Calu3 (cell line): ENCODE measurements at regions not wholly inside any gene's neighbourhood (a gene's known extent, or its start where the extent isn't known, plus 50 kb on each side); places are given as distances from the start of the nearest gene placed in this dataset.

Experiments used
- BruUV-seq: library from RNA; stranded (reverse); fragments of 400-500 nt; replicated peaks from 2 replicates; lab custom pipeline; 2021; lab: Mats Ljungman, UMichigan
- CTCF ChIA-PET: fragments of 300-600 bp; sonication (Branson Sonifier 250); formaldehyde crosslinking; loops from one replicate; lab custom pipeline; 2022; ENCODE audit warnings: antibody characterized with exemption; lab: Charles Lee
- DNase-seq: peaks from one replicate; pipeline ENCODE4 v3.0.0; 2022
- H3K27ac Mint-ChIP-seq: one replicate; pipeline ENCODE4 v1.8.0; 2022; ENCODE audit warnings: mixed read lengths; ENCODE audit not compliant: unreplicated experiment
- H3K27me3 Mint-ChIP-seq: one replicate; pipeline ENCODE4 v1.8.0; 2022; ENCODE audit warnings: mixed read lengths; ENCODE audit not compliant: unreplicated experiment
- H3K36me3 Mint-ChIP-seq: one replicate; pipeline ENCODE4 v1.8.0; 2022; ENCODE audit warnings: mild to moderate bottlenecking, moderate library complexity, mixed read lengths; ENCODE audit not compliant: insufficient read depth, unreplicated experiment
- H3K4me1 Mint-ChIP-seq: one replicate; pipeline ENCODE4 v1.8.0; 2022; ENCODE audit warnings: mild to moderate bottlenecking, low read depth, mixed read lengths; ENCODE audit not compliant: unreplicated experiment
- H3K4me3 Mint-ChIP-seq: one replicate; pipeline ENCODE4 v1.8.0; 2022; ENCODE audit warnings: mild to moderate bottlenecking, low read depth, moderate library complexity, mixed read lengths; ENCODE audit not compliant: unreplicated experiment
- H3K9me3 Mint-ChIP-seq: one replicate; pipeline ENCODE4 v1.8.0; 2022; ENCODE audit warnings: low read depth, mixed read lengths; ENCODE audit not compliant: unreplicated experiment
- CTCF ChIP-seq: fragments of 200-600 bp; IDR thresholded peaks from one replicate; pipeline ENCODE4 v1.8.0; 2022; ENCODE audit warnings: antibody characterized with exemption; ENCODE audit not compliant: unreplicated experiment
- intact Hi-C: fragments of 100-400 bp; cut with micrococcal nuclease; formaldehyde crosslinking; loops from one replicate; pipeline ENCODE4 v1.10.0; 2022; ENCODE audit not compliant: unreplicated experiment

- no peak overlapping the region for H3K27ac Mint-ChIP-seq
- H3K9me3 Mint-ChIP-seq = peaks cover 3% of the 10 kb centered on the region
- H3K36me3 Mint-ChIP-seq = no peaks in the 10 kb centered on the region
- no peaks in the 10 kb centered on the region for H3K4me1 Mint-ChIP-seq
- no TSS peak for BruUV-seq
- TF ChIP-seq CTCF = no peak
- CTCF ChIA-PET = interaction anchor here (0.6 kb wide), 1 partner anchor 611 kb away, joined by 6 read pairs; no protein-coding TSS in a partner anchor
- no peak for DNase-seq
- no peaks in the 10 kb centered on the region for H3K27me3 Mint-ChIP-seq
- H3K4me3 Mint-ChIP-seq = no peak overlapping the region
- intact Hi-C loops = no loop called here
Measured at GRCh38 chr7:68853254-68853653, 745.0 kb upstream of the AUTS2 start.

GRCh38 chr7:68857571-68857970 lies 740.7 kb upstream of the AUTS2 start:
- intact Hi-C loops = no loop called here
- Mint-ChIP-seq H3K4me3 (no peak overlapping the region), H3K36me3 (no peaks in the 10 kb centered on the region), H3K27ac (no peak overlapping the region), H3K4me1 (no peaks in the 10 kb centered on the region), H3K27me3 (no peaks in the 10 kb centered on the region), H3K9me3 (peaks cover 3% of the 10 kb centered on the region)
- no TSS peak for BruUV-seq
- no peak for TF ChIP-seq CTCF
- DNase-seq = no peak
- CTCF ChIA-PET = no interaction called here

GRCh38 chr7:68858497-68858896 lies 739.8 kb upstream of the AUTS2 start:
- H3K9me3 Mint-ChIP-seq = peaks cover 3% of the 10 kb centered on the region
- H3K4me1 Mint-ChIP-seq = no peaks in the 10 kb centered on the region
- no TSS peak for BruUV-seq
- intact Hi-C loops = no loop called here
- CTCF ChIA-PET = no interaction called here
- H3K27ac Mint-ChIP-seq = no peak overlapping the region
- H3K36me3 Mint-ChIP-seq = no peaks in the 10 kb centered on the region
- H3K4me3 Mint-ChIP-seq = no peak overlapping the region
- TF ChIP-seq CTCF = no peak
- no peak for DNase-seq
- H3K27me3 Mint-ChIP-seq = no peaks in the 10 kb centered on the region

- no peak overlapping the region for H3K27ac Mint-ChIP-seq
- no peaks in the 10 kb centered on the region for H3K36me3 Mint-ChIP-seq
- no peaks in the 10 kb centered on the region for H3K27me3 Mint-ChIP-seq
- BruUV-seq = no TSS peak
- intact Hi-C loops = no loop called here
- no peaks in the 10 kb centered on the region for H3K4me1 Mint-ChIP-seq
- H3K4me3 Mint-ChIP-seq = no peak overlapping the region
- no peak for DNase-seq
- TF ChIP-seq CTCF = no peak
- peaks cover 2% of the 10 kb centered on the region for H3K9me3 Mint-ChIP-seq
- CTCF ChIA-PET = no interaction called here
Measured at GRCh38 chr7:68861171-68861570, 737.1 kb upstream of the AUTS2 start.
